H1 (cell line): ENCODE measurements at regions not wholly inside any gene's neighbourhood (a gene's known extent, or its start where the extent isn't known, plus 50 kb on each side); places are given as distances from the start of the nearest gene placed in this dataset.

ENCODE experiments used
- ASH2L ChIP-seq: fragments of 200-600, 300-600 bp; sonication (generic); IDR thresholded peaks from one replicate; pipeline ENCODE4 v1.7.1; 2017; ENCODE audit warnings: low read length
- CREB1 ChIP-seq: IDR thresholded peaks from 2 replicates; pipeline ENCODE4 v1.6.1; 2012; ENCODE audit warnings: inconsistent platforms
- NANOG ChIP-seq: IDR thresholded peaks from 2 replicates; pipeline ENCODE4 v1.6.1; 2011; ENCODE audit warnings: low read length, low read depth, mild to moderate bottlenecking, inconsistent platforms; ENCODE audit not compliant: insufficient read depth, poor library complexity, severe bottlenecking
- RXRA ChIP-seq: IDR thresholded peaks from 2 replicates; pipeline ENCODE4 v1.6.1; 2011; ENCODE audit warnings: low read depth, mild to moderate bottlenecking, low read length, moderate library complexity; ENCODE audit not compliant: insufficient read depth
- SP1 ChIP-seq: IDR thresholded peaks from 2 replicates; pipeline ENCODE4 v1.6.1; 2011; ENCODE audit warnings: low read depth, low read length

GRCh38 chr11:38315151-38315550 lies 1717.1 kb upstream of the RAG2 start (continued):
- TF ChIP-seq ASH2L (no peak), SP1 (no peak), NANOG (no peak), RXRA (no peak), CREB1 (no peak)
- TF ChIP-seq, all 59 proteins: peak for 0
